ENCODE measurements at regions not wholly inside any gene's neighbourhood (a gene's known extent, or its start where the extent isn't known, plus 50 kb on each side); places are given as distances from the start of the nearest gene placed in this dataset.

DNA sequence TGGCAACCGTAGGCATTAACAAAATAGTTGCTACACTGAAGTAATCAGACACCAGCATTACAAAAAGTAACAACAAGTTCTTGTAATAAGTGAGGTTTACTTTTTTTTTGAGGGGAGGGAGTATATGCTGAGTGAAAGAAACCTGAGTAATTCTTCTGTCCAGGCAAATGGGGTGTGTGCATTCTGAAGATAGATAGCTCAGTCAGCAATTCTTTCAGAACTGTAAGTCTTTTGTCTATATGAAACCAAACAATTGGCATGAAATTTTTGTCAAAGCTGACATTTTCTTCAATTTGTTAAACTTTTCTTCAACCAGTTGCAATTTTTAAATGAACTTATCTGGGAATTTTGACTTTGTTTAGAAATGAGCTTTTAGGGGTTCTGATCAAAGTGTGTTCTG, 208.1 kb upstream of the THSD7B start:
- DNase-seq = no peak

DNA sequence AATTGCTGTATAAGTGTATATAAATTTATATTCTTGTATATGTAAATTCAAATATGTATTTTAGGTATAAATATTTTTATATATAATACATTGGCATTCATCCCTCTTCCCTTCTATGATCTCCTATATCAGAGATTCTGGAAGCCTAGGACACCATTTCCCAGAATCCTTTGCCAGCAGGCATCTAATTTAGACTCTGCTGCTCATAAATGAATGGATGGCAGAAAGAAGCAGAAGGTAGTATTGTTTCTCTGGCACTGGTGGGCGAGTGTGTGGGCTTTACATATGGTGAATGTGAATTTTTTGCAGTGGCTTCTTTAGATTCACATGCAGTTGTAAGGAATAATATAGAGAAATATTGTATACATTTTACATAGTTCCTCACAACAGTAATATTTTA, 215.2 kb upstream of the THSD7B start:
- DNase-seq = no peak

DNA sequence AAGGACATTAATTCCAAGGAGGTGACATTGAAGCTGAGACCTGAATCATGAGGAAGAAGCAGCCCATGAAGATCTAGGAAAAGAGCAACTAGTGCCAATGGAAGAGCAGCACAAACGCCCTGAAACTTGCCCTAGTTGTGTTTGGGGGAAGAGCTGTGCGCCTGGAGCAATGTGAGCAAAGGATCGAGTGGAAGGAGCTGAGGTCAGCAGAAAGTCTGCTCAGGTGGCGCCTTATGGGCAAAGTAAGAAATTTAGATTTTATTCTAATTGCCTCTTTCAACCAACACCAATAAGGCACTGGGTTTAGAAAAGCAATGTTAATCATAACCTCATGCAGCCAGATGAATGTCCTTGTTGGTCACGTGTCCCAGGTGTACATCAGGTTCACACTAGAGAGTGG, 226.0 kb upstream of the THSD7B start:
- DNase-seq = no peak

DNA sequence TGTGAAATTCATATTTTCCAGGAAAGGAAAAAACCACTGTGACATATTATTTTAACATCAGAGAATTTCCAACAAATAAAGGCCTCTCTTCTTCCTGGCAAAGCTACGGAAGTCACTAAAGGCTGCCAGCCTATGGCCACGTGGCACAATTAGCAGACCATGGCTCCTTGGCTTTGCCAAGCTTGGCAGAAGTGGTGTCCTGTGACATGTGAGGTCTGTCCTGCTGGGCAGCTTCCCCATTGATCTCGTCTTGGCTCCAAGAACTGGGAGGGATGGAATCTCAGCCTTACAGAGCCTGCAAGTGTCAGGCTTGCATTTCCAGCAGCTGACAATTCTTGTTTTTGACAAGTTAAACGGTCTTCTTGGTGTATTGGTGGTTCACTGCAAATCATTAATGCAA, 226.9 kb upstream of the THSD7B start:
- DNase-seq = no peak

DNA sequence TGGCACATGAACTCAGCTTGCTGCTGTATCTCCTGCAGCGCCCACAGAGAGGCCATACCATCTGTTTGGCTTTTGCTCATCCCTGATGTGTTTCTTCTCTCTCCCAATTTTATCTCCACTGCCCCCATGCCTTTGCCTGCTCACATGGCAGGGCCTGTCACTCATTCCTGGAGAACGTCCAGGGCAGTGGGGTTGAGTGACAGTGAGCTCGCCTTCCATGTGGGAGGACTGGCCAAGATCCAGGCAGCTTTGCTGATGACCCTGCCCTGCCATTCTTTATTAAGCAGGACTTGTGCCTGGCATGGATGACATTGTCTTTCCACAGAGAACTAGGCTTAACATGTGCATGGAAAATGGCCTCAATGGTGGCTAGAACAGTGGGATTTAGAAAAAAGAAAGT, 230.5 kb upstream of the THSD7B start:
- no peak for DNase-seq

DNA sequence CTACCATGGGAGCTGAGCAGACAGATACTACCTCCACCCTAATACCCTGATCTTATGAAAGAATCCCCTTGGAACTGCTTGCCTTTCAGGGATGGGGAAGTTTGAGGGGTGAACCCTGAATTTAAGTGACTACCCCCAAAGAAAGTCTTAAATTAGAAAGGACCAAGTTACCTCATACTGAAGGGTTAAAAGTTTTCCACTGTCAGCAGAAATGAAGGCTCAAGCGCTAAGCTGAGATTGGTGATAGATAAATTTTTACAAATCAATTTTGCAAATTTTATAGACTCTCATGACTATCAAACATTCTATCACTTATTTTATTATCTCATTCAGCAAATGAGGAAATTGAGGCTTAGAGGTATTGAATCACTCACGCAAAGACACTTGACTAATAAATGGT, 233.2 kb upstream of the THSD7B start:
- no peak for DNase-seq

DNA sequence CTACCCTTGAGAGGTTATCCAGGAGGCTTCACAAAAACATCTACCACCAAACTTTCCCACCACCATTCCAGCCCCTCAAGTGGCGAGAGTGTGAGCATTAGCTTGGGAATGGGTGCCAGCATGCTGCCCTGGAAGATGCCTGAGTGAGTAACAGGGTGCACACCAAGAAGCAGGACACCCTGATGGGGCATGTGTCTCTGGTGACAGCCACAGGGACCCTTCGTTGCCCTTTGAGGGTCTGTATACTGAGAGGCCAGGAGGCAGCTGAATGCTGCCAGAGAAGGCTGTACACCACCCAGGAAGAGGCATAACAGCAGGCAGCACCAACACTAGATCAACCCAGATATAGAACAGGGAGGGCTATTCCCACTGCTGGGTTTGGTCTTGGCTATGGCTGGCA, 233.6 kb upstream of the THSD7B start:
- DNase-seq = no peak

DNA sequence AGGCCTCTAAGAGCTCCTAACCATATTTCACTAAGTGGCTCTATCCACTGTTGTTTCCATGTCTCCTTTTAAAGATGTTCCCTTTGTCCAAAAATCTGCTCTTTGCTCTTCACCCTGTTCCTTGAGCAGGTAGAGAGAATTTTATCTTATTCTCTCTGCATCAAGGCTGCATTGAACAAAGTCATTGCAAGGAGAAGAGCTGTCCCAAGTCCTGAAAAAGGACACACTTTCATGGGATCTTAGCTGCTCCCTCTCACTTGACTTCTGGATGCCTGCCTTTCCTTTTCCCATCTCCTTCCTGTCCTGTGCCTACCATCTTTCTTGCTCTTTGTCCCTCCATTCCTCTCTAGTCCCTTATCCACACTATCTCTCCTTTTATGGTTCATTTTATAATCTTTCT, 235.2 kb upstream of the THSD7B start:
- DNase-seq = no peak

DNA sequence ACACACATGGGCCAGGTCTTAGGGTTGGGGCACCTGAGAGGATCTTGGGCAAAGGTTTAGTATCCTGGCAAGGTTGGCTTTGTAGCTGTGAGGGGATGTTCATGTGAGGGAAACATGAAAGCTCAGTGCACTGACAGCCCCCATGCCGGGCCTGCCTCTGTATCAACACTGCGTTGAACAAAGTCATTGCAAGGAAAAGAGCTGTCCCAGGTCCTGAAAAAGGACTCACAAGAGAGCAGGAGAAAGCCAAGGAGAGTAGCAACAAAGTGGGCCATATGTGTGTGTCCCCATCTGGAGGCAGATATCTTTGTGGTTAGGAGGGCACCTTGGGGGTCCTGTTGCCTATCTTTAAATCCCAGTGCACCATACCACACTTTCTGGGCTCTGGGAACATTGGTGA, 237.8 kb upstream of the THSD7B start:
- no peak for DNase-seq

DNA sequence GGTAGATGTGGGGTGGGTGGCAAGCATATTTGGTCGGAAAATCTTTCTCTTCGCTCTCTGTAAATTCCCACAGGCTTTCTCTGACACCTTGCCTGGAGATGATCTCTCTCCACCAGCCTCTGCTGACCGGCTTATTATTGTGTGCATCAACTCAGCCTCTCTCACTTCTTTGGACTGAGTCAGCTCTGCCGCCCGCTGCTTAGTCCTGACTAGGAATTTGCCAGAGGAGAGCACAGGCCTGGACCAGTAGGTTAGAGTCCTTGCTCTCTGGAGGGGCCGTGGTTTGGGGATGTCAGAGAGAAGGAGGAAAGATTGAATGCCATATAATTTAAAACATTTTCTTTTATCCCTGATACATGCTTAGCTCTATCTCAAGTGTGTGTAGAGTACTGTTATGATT, 242.6 kb upstream of the THSD7B start:
- no peak for DNase-seq

DNA sequence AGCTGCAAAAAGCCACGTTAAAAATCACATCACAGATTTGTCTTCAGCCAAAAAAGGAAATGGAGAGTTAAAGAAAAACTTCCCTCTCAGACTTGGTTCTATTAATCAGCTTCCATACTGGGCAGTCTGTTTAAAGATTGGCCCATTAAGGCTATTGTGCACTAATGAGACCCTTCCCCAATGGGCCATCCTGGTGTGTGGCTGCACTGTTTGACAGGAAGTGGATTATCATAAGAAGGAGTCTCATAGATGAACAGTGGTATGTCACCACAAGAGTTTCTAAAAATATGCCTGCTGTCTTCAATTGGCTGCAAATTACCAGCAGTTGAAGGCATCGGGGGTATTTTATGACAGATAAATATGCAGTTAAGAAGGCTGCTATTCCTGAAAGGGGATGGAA, 247.6 kb upstream of the THSD7B start:
- DNase-seq = no peak

DNA sequence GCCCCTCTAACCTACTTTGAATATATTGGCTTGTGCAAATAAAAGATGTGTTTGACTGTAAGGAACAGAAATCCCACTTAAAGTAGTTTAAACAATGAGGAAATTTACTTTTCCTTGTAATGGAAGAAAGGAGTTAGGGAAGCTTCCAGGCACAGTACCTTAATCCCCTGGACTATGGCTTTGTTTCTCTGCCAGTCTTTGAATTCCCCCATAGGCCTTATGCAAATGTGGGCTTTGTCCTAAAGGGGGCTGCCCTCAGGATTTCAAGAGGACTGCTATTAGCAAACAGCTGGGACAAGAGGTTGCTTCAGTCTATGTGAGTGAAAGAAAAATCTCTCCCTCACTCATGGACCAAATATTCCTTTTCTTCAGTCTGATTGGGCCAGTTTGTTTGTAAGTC, 255.1 kb upstream of the THSD7B start:
- no peak for DNase-seq

DNA sequence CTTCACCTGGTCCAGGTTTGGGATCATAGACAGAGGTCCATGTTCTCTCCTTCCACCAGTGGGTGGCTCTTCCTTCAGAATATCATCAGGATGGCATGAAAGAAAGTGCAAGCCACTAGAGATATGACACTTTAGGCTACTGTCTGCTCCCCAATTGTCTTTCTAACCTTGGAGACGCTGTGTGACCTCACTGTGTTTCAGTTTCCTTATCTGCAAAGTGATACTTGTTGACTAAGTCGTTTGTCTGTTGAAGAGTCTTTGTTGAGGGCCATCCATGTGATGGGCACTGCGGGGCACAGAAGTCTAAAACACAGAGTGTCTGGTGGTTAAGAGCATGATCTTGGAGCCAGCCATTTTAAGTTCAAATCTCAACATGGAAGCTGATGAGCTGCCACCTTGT, 259.9 kb upstream of the THSD7B start:
- DNase-seq = no peak

DNA sequence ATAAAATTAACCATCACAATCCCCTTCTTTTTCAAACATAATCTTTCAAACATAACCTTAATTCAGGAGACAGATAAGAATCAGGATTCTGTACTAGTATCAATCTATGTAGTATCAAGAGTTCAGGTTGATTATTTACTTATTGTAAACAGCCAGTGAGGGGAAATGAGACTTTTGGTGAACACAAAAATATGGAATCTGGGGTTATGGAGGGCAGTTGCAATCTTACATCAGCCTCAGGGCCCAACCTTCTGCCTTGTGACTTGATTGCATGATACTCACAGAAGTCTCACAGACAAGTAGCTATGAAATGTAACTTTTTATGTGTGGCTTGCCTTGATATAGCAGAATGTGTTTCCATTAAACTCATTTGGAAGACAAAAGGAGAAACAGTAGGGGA, 262.7 kb upstream of the THSD7B start:
- no peak for DNase-seq

DNA sequence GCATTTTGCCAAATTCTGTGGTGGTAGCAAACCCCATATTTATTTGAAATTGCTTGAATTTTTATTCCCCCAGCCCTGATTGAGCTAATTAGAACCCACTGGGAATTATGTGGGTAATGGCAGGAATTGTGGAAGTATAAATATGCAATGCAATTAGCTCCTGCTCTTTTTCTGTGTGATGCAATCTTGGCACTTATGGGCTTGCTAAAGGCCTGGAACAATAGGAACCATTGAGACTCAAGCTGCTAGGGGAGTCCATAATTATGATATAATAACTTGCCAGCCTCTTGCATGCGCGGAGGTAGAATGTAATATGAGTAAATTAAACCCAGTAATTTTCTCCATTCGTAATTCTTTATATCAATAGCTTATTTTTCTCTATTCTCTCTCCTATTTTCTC, 267.6 kb upstream of the THSD7B start:
- DNase-seq = no peak

DNA sequence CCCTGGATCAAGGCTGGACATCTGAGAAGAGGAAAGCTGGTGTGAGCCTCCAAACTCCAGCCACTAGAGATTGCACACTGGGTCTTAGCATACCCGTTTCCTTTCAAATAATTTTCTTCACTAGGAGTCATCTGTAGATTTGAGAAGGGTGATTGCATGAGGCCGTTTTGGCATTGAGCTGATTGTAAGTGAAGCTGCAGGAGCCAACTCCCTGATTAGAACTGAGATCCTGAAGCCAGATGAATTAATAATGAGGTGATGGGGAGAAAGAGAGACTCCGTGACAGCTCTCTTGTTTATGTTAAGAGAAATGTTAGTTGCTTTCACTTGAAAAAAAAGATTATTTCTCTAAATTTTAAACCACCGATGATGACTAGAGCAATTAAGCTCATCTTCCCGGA, 268.4 kb upstream of the THSD7B start:
- no peak for DNase-seq

DNA sequence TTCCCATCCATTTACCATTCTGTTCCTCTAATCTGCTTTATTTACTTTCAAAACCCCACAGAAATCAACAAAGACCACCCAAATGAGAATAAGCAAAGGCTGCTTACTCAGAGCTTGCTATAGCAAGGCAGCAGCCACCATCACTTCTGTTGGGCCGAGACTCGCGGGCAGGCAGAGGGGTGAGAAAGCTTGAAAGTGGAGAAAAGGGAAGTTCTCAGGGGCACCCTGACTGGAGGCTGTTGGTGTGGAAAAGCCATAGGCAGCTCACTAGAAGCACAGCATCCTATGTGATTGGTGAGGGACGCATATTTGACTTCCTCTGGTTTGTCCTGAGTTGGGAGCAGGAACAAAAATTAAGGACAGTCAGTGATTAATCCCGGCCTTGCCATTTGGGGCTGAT, 269.7 kb upstream of the THSD7B start:
- DNase-seq = no peak

DNA sequence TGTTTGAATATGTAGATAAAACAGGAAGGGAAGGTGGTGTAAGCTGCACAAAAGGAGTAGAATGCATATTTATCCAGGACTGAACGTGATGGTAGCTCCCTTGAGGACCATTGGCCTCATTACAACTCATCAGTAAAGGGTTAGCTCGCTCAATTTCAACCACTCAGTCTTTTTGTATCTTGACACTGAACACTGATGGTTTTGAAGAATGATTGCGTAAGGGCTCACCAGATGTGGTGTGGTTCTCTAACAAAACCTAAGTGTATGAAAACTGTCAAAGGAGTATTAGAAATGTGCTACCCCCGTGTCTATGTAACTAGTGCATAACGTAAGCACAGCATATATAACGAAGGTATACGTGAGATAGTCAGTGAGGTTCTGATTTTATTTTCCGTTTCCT, 272.4 kb upstream of the THSD7B start:
- DNase-seq = no peak

DNA sequence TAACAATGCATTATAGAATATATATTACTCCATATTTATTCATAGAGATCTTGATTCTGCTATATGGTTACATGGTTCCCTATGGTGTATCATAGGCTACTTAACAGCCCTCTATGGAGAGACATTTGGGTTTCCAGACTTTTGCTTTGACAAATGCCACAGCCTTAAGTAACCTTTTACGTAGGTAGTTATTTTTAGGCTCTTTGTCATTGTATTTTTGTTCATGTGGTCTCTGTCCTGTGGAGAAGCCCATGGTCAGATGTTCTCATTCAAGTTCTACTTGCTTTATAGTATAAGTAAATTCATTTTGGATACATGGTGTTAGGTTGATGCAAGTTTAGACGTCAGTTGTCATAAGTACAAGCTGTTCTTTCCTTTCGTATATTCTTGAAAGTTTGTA, 275.2 kb upstream of the THSD7B start:
- DNase-seq = no peak

DNA sequence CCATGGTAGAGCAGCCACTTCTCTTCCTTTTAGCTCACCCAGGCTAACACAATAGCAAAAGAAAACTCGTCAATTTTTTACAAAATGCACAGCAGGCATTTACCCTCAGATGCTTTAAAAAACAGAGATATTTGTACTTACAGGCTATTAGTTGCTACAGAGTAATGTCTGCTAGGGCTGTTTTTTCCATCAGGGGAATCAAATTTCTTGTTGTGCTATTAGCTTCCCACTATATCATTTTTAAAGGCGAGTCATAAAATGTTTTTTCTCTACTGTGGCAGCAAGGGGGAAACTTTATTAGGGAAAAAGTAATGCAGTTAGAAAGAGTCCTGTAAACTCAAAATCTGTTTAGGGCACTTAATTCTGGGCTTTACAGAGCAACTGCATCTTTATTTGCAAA, 277.9 kb upstream of the THSD7B start:
- DNase-seq = no peak

DNA sequence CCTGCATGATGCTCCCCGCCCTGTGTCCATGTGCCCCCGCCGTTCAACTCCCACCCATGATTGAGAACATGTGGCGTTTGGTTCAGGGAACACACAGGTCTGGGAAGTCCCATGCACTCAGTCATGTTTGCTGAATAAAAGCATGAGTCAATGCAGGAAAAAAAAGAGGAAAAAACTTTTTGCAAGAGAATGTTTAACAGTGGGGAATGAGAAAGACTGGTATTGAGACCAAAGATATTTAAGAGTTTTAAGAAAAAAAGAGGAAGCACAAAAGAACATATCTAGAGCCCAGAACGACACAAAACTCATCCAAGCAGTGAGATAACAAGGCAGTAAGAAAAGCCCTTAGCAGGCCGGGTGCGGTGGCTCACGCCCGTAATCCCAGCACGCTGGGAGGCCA, 279.2 kb upstream of the THSD7B start:
- DNase-seq = no peak

DNA sequence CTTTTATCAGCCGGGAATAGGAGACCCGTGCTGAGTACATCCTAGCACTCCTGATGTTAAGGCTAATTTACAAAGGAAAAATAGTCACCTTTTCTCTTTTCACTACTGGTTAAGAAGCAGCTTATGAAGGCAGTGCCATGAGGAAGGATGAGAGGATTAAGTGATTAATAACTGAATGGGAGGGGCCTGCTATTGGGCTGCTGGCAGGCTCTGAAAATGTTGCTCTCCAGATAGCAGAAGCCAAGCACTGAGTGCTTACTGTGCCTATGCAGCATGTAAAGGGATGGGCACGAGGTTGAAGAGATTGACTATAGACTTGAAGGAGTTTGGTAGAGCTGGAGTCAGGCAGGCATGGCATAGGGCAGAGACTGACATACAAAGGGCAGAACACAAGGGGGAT, 282.4 kb upstream of the THSD7B start:
- DNase-seq = no peak

DNA sequence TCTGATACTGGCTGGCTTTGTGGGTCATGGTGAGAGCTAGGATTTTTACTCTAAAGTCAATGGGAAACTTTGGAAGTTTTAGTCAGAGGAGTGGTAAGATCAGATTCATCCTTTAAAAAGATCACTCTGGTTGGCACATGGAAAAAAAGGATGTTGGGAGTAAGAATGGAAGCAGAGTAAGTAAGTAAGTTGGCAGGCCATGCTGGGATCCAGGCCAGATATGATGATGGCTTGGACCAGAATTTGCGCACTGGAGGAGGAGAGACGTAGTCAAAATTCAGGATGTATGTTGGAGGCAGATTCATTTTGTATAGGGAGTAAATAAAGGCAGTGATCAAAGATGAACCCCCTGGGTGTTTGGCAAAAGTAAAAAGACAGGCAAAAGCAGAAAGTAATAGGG, 283.3 kb upstream of the THSD7B start:
- no peak for DNase-seq

DNA sequence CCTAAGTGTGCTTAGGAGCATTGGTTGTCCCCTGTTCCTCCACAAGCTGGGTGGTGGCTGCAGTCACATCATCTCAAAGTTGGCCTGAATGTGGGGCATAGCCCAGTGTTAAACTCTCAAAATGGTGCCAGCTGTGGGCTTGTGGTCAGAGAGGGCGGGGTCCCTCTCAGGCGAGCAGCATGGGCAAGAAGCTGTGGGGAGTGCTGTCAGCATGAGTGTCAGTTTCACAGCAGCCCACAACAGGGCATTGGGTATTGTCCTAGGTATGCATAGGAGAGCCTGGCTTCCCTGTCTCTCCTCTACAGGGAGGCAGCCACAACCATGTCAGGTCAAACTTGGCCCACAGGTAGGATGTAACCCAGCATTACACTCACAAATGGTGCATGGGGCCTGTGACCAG, 285.6 kb upstream of the THSD7B start:
- DNase-seq = no peak

DNA sequence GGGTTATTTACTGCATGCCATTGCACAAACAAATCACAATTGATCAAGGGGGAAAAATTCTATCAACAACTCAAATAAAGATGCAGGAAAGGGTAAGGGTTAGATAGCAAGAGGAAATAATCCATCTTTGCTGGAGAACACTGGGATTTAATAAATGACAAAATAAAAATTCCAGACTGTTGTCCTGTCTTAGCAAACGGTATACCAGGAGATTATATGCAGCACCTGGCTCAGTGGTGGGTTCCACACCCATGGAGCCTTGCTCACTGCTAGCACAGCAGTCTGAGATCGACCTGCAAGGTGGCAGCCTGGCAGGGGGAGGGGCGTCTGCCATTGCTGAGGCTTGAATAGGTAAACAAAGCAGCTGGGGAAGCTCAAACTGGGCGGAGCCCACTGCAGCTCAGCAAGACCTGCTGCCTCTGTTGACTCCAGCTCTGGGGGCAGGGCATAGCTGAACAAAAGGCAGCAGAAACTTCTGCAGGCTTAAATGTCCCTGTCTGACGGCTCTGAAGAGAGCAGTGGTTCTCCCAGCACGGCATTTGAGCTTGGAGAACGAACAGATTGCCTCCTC, 296.5 kb upstream of the THSD7B start:
- DNase-seq = no peak

DNA sequence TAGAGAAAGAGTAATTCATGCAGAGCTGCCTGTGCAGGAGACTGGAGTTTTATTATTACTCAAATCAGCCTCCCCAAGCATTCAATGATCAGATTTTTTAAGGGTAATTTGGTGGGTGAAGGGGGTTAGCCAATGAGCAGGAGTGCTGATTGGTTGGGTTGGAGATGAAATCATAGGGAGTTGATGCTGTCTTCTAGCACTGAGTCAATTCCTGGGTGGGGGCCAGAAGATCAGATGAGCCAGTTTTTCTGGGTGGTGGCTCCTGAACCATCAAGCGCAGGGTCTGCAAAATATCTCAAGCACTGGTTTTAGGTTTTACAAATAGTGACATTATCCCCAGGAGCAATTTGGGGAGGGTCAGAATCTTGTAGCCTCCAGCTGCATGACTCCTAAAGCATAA, 312.8 kb upstream of the THSD7B start:
- DNase-seq = no peak
